Esophagus muscularis mucosa (tissue), 4 donors: ENCODE measurements at regions not wholly inside any gene's neighbourhood (a gene's known extent, or its start where the extent isn't known, plus 50 kb on each side); places are given as distances from the start of the nearest gene placed in this dataset.
"Not testable (repeated sequence)": the region's sequence is repeated elsewhere in the genome, so short reads cannot be mapped to it uniquely, and the experiment has no call there.

ENCODE experiments used
- EP300 ChIP-seq: sonication (generic); formaldehyde crosslinking; IDR thresholded peaks from one replicate; pipeline ENCODE4 v1.6.1; 2017; ENCODE audit warnings: antibody characterized with exemption
- POLR2A ChIP-seq: fragments of 450-650 bp; IDR thresholded peaks from one replicate; pipeline ENCODE4 v1.6.1; 2017; ENCODE audit warnings: antibody characterized with exemption, moderate library complexity, mild to moderate bottlenecking, low read depth
- POLR2AphosphoS5 ChIP-seq, 2 donors: sonication (generic); formaldehyde crosslinking; IDR thresholded peaks; one replicate each; pipeline ENCODE4 v1.6.1; 2017; ENCODE audit warnings: antibody characterized with exemption in 2 of 2
- TF ChIP-seq, protein P1 (sequence below), 3 experiments: fragments of 200-600 bp in 2 of 3; fragments of 450-650 bp in 1 of 3; sonication (generic) in 2 of 3; IDR thresholded peaks; one replicate each; pipeline ENCODE4 v1.5.1; 2017 to 2019; ENCODE audit warnings: antibody characterized with exemption in 3 of 3, mild to moderate bottlenecking in 2 of 3, moderate library complexity in 1 of 3

DNA sequence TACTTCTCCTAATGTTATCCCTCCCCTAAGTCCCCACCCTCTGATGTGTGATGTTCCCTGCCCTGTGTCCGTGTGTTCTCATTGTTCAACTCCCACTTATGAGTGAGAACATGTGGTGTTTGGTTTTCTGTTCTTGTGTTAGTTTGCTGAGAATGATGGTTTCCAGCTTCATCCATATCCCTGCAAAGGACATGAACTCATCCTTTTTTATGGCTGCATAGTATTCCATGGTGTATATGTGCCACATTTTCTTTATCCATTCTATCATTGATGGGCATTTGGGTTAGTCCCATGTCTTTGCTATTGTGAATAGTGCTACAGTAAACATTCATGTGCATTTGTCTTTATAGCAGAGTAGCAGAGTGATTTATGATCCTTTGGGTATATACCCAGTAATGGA, 613.8 kb upstream of the KIF2B start:
- TF ChIP-seq, protein P1, sequence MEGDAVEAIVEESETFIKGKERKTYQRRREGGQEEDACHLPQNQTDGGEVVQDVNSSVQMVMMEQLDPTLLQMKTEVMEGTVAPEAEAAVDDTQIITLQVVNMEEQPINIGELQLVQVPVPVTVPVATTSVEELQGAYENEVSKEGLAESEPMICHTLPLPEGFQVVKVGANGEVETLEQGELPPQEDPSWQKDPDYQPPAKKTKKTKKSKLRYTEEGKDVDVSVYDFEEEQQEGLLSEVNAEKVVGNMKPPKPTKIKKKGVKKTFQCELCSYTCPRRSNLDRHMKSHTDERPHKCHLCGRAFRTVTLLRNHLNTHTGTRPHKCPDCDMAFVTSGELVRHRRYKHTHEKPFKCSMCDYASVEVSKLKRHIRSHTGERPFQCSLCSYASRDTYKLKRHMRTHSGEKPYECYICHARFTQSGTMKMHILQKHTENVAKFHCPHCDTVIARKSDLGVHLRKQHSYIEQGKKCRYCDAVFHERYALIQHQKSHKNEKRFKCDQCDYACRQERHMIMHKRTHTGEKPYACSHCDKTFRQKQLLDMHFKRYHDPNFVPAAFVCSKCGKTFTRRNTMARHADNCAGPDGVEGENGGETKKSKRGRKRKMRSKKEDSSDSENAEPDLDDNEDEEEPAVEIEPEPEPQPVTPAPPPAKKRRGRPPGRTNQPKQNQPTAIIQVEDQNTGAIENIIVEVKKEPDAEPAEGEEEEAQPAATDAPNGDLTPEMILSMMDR (IDR thresholded peaks at IDR 0.05): not testable (repeated sequence)
- not testable (repeated sequence) for TF ChIP-seq POLR2A; POLR2AphosphoS5 (IDR thresholded peaks at IDR 0.05); EP300
